Activated T-helper 17 cell treated with anti-CD3 and anti-CD28 coated beads, Interleukin-2, amount 50 U/mL, for 72 hours (primary cell): ENCODE measurements at regions not wholly inside any gene's neighbourhood (a gene's known extent, or its start where the extent isn't known, plus 50 kb on each side); places are given as distances from the start of the nearest gene placed in this dataset.
"Not testable (repeated sequence)": the region's sequence is repeated elsewhere in the genome, so short reads cannot be mapped to it uniquely, and the experiment has no call there.

Experiments used
- ATAC-seq: fragments of 150-1000 bp; cut with Tn5 transposase; replicated peaks from 2 replicates; pipeline ENCODE4 v1.10.0; 2021; ENCODE audit warnings: mild to moderate bottlenecking, moderate library complexity
- H3K27ac Mint-ChIP-seq: one replicate; pipeline ENCODE4 v1.8.0; 2022; ENCODE audit warnings: mixed read lengths
- H3K27me3 Mint-ChIP-seq: one replicate; pipeline ENCODE4 v1.8.0; 2022; ENCODE audit warnings: mixed read lengths
- H3K36me3 Mint-ChIP-seq: one replicate; pipeline ENCODE4 v1.8.0; 2022; ENCODE audit warnings: low read depth, mild to moderate bottlenecking, mixed read lengths
- H3K4me1 Mint-ChIP-seq: one replicate; pipeline ENCODE4 v1.8.0; 2022; ENCODE audit warnings: mixed read lengths
- H3K4me3 Mint-ChIP-seq: one replicate; pipeline ENCODE4 v1.8.0; 2022; ENCODE audit warnings: mild to moderate bottlenecking, mixed read lengths
- H3K9me3 Mint-ChIP-seq: one replicate; pipeline ENCODE4 v1.8.0; 2022; ENCODE audit warnings: mixed read lengths

DNA sequence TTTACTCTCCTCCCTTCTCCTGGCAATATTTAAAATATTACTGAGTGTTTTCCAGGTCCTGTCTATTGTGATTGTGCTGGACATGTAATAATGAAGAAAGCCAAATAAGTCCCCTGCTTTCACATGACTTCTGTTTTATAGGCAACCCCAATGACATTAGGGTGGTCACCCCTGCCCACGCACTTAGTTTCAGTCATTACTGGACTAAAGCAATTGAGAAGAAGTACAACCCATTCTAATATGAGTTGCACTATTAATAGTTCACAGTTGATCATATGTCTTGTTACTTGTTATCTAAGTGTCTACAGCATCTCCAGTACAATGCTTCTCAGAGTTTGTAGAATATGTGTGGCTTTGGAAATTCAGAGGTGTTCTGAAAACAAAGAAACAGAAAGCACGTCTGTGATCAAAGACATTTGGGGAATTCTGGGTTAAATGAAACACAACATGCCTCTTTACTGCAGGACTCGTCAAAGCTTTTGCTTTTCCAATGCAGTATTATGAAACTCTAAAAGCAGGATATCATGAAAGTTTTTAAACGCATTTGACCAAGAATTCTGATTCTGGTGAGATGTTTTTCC, 789.5 kb downstream of the DHX35 start:
- no peaks in the 10 kb centered on the region for H3K27me3 Mint-ChIP-seq
- H3K9me3 Mint-ChIP-seq, result peaks cover 13% of the 10 kb centered on the region
- no peak overlapping the region for H3K4me3 Mint-ChIP-seq
- no peak overlapping the region for H3K27ac Mint-ChIP-seq
- no peaks in the 10 kb centered on the region for H3K36me3 Mint-ChIP-seq
- ATAC-seq, result no peak
- H3K4me1 Mint-ChIP-seq, result no peaks in the 10 kb centered on the region

DNA sequence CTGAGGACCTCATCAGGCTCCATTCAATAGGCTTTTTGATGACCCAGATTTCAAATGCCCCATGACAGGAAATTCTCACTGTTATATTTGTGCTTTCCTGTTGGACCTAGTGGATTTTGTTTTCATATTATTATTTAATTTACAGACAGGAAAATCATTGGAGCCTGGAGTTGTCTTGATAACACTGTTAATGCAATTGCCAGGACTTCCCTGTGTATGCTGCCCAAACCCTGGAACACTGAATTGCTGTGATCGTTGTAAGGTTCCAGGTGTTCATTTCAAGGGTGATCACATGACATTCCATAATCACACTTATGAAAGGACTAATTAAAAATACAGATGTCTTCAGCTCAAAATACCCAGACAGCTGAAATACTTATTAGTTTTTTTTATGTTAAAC, 783.2 kb downstream of the DHX35 start:
- H3K9me3 Mint-ChIP-seq, result peaks cover 13% of the 10 kb centered on the region
- H3K27ac Mint-ChIP-seq, result no peak overlapping the region
- no peaks in the 10 kb centered on the region for H3K4me1 Mint-ChIP-seq
- no peak overlapping the region for H3K4me3 Mint-ChIP-seq
- ATAC-seq, result no peak
- no peaks in the 10 kb centered on the region for H3K36me3 Mint-ChIP-seq
- H3K27me3 Mint-ChIP-seq, result peaks cover 3% of the 10 kb centered on the region

DNA sequence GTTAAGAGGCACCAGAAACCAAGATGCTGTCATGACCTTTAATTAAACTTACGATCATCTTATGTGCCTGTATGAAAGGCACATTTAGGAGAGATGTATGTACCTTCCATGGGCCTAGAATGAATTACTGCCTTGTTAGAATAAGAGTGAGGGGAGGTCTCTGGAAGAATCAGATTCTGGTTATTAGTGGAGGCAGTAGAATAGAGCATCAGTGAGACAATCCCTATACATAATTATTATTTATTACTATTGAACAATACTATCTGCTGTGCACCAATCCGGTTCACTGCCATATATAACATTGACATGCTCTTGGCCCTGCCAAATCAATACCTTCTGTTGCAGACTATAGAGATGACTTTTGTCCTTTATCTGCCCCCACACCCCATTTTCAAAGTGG, 776.5 kb downstream of the DHX35 start:
- Mint-ChIP-seq H3K4me3 (no peak overlapping the region), H3K36me3 (no peaks in the 10 kb centered on the region)
- no peak for ATAC-seq

DNA sequence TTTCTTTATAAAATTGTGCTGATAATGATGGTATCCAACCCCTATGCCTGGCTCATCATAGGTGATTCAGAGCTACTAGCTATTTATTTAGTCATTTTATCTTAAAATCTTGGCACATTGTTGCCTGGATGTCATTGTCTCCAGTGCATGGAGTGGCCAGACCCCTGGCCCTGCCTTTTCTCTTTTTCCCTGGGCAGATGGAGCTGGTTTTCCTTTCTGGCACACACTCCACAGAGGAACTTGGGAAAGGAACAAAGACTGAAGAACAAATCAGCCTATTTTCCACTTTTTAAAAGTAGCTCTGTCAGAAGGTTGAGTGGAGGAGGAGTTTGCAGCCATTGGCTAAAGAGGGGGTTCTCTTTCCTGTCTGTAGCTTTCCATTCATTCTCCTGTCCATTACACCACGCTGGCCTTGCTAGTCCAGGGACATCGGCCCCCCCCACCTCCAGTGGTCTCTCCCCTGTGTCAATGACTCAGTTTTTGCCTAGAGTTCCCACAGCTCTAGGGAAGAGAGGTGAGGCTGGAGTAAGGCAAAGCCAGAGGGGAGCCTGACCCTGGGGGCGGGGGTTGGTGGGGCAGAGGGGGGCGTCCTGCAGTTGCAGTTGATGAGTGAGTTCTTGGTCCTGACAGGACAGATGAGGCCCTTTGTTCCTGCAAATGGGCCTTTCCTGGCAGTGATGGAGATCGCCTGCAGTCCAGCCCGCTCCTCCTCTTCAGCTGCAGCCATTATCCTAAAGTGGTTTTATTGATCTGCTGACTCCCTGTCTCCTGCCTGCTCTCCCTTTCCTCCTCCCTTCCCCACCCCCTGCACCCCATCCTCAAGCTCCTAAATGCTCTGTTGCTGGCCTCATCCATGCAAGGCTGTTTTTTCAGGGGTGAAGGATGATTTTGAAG, 774.5 kb downstream of the DHX35 start:
- no peaks in the 10 kb centered on the region for H3K4me1 Mint-ChIP-seq
- no peak for ATAC-seq
- H3K27me3 Mint-ChIP-seq, result no peaks in the 10 kb centered on the region
- H3K36me3 Mint-ChIP-seq, result no peaks in the 10 kb centered on the region
- peaks cover 7% of the 10 kb centered on the region for H3K9me3 Mint-ChIP-seq
- H3K4me3 Mint-ChIP-seq, result no peak overlapping the region
- no peak overlapping the region for H3K27ac Mint-ChIP-seq

More for the DNA sequence above, 776.5 kb downstream of the DHX35 start:
- Mint-ChIP-seq H3K9me3 (peaks cover 4% of the 10 kb centered on the region), H3K4me1 (no peaks in the 10 kb centered on the region), H3K27ac (no peak overlapping the region), H3K27me3 (peaks cover 3% of the 10 kb centered on the region)

DNA sequence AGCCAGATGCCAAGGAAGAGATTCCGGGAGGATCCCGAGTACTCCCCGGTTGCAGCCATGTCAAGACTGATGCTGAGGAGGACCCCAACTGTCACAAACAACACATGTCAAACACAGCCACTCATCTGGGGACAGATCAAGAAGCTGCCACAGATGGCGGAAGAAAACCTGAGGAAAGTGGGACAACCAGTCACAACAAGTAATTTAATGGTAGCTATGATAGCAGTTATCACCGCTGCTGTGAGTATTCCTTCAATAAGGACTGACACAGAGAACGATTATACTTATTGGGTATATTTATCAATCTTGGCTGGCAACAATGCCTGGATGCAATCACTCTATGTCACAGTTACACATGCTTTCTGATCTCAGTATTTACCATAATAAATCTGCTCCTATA, 763.4 kb downstream of the DHX35 start:
- ATAC-seq, H3K36me3 Mint-ChIP-seq, H3K27me3 Mint-ChIP-seq, H3K4me1 Mint-ChIP-seq, H3K4me3 Mint-ChIP-seq, H3K27ac Mint-ChIP-seq: not testable (repeated sequence)
- H3K9me3 Mint-ChIP-seq, result peaks cover 29% of the 10 kb centered on the region

DNA sequence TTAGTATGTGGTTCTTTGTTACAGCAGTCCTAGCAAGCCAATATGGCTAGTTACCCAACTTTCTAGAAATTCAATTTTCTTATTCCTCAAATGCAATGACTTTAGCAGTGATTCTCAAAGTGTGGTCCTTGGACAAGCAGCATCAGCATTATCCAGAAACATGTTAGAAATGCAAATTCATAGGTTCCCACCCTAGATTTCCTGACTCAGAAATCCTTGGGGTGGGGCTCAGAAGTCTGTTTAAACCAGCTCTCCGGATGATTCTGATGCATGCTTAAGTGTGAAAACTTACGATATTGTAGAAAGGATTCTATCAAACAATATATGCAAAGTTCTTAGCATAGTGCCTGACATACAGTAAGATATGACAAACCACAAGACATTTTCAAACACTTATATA, 757.1 kb downstream of the DHX35 start:
- Mint-ChIP-seq H3K4me1 (no peaks in the 10 kb centered on the region), H3K36me3 (no peaks in the 10 kb centered on the region), H3K9me3 (peaks cover 8% of the 10 kb centered on the region), H3K4me3 (no peak overlapping the region), H3K27me3 (no peaks in the 10 kb centered on the region), H3K27ac (no peak overlapping the region)
- ATAC-seq, result no peak

DNA sequence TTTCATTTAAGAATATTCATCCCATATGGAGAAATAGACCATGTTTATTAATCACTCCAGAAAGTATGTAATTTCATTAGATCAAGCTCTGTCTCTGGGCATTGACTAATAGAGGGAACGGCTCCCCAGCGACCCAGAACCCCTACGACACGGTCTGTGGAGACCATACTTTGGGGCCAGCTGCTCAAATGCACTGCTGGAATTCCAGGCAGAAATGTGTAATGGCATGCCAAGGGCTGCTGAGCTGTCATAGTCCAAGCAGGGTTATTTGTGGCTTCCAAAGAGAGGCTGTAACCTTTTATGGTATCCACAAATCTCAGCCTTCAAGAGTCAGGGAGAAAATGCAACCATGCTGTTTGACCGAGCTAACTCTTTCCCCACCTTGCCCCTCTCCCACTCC, 755.8 kb downstream of the DHX35 start:
- H3K36me3 Mint-ChIP-seq, result no peaks in the 10 kb centered on the region
- H3K4me1 Mint-ChIP-seq, result no peaks in the 10 kb centered on the region
- no peak overlapping the region for H3K27ac Mint-ChIP-seq
- peaks cover 10% of the 10 kb centered on the region for H3K9me3 Mint-ChIP-seq
- no peak overlapping the region for H3K4me3 Mint-ChIP-seq
- H3K27me3 Mint-ChIP-seq, result no peaks in the 10 kb centered on the region
- no peak for ATAC-seq

DNA sequence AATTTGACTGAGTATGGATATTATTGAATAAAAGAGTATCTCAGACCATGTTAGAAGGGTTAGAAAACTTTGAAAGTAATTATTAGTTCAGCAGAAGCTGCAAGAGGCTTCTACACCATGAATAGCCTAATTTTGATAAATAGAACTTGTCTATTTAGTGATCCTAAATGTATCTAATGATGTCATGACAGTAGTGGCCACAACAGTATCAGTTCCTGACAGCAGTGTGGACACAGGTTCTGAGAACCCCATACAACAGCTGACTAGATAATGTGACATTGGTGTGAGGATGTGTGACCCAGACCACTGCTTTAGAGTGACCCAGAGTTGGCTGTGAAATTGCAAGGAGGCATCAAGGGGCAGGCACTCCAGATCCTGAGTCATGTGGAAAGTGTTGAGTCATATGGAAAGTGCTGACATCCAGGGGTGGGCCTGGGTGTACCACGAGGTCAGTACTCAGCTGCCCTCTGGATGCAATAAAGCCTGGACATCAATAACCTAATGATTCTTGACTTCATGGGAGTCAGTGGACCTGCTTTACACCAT, 754.7 kb downstream of the DHX35 start:
- Mint-ChIP-seq H3K4me1 (no peaks in the 10 kb centered on the region), H3K9me3 (peaks cover 7% of the 10 kb centered on the region), H3K36me3 (no peaks in the 10 kb centered on the region), H3K4me3 (no peak overlapping the region), H3K27ac (no peak overlapping the region), H3K27me3 (peaks cover under 1% of the 10 kb centered on the region)
- ATAC-seq, result no peak

DNA sequence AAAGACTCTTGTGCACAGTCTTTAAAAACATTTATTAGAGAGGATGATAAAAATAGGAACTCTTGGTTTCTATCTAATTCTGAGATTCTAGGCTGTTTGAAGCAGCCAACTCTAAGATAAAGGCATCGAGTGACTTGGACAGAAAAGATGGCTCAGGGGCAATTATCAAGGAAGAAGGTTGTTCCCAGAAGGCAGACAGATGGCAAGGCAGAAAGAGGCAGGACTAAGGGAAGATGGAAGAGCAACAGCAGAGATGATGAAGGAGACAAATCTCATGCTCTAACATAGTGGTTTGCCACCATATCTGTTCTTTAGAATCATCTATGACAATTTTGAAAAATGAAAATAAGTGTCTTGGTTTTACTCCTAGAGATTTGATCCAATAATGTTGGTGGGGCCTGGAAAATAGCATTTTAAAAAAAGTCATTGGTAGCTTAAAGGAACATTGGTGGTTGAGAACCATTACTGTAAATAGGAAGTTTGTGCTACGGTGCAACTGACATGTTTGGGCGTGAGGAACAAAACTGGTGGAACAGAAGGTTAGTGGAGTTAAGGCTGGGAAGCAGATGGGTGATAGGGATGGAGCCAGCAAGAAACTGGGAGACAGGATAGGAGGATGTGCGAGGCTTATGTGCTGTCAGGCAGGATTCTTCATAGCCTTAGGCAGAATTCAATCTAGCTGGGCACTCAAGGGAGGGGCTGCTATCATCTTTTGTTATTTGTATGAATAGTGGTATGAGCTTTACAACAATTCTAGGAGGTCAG, 751.1 kb downstream of the DHX35 start:
- Mint-ChIP-seq H3K4me1 (no peaks in the 10 kb centered on the region), H3K4me3 (no peak overlapping the region), H3K27ac (no peak overlapping the region), H3K9me3 (peaks cover 6% of the 10 kb centered on the region), H3K27me3 (peaks cover 3% of the 10 kb centered on the region), H3K36me3 (no peaks in the 10 kb centered on the region)
- ATAC-seq, result no peak

DNA sequence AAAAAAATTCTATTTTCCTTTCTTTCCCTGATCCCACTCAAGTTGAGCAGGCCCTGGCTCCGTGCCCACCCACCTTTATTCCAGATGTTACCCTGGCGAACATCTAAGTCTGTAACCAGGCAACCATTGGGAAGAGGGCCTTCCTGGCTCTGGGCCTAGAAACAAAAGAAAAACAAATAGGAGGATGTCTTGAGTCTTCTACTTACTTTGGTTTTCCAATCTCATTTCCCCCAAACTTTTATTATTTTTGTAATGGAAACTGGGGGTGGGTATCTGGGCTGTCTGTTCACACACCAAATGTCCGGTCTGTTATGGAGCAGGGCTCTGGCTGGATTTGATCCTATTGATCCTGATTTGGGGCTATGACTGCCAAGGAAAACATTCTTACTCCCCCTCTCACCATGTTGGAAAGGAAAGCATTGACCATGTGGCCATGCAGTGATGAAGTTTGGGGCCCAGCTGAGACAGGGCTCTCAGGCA, 744.1 kb downstream of the DHX35 start:
- H3K9me3 Mint-ChIP-seq, result no peaks in the 10 kb centered on the region
- no peaks in the 10 kb centered on the region for H3K36me3 Mint-ChIP-seq
- no peak overlapping the region for H3K4me3 Mint-ChIP-seq
- H3K27ac Mint-ChIP-seq, result no peak overlapping the region
- no peak for ATAC-seq
- H3K27me3 Mint-ChIP-seq, result no peaks in the 10 kb centered on the region
- H3K4me1 Mint-ChIP-seq, result no peaks in the 10 kb centered on the region

DNA sequence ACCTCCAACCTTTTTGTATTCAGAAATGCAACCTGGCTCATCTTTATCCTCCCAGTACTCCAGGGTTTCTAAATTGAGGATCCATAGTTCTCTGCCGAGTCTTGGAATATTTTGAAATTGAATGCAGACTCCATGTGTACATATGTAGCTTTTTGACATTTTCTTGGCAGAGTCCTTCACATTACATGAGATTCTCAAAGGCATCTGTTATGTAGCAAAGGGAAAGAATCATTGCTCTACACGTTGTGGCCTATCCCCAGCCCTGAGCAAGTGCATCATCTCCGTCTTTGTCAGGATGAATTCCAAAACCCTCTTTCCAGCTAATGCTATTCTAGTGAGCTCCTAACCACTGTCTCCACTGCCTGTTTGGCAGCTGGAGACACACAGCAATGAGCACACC, 742.9 kb downstream of the DHX35 start:
- no peak for ATAC-seq
- Mint-ChIP-seq H3K4me1 (no peaks in the 10 kb centered on the region), H3K4me3 (no peak overlapping the region), H3K27ac (no peak overlapping the region), H3K27me3 (peaks cover 4% of the 10 kb centered on the region), H3K36me3 (no peaks in the 10 kb centered on the region), H3K9me3 (peaks cover 4% of the 10 kb centered on the region)

DNA sequence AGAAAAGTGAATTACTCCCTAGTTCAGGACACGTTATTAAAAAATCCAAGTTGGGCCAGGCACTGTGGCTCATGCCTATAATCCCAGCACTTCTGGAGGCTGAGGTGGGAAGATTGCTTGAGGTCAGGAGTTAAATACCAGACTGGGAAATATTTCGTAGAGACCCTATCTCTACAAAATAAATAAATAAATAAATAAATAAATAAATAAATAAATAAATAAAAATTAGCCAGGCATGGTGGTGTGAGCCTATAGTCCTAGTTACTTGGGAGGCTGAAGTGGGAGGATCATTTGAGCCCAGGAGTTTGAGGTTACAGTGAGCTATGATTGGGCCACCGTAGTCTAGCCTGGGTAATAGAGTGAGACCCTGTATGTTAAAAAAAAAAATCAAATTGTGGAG, 741.2 kb downstream of the DHX35 start:
- H3K4me3 Mint-ChIP-seq, H3K9me3 Mint-ChIP-seq, H3K4me1 Mint-ChIP-seq, H3K36me3 Mint-ChIP-seq, H3K27ac Mint-ChIP-seq, ATAC-seq, H3K27me3 Mint-ChIP-seq: not testable (repeated sequence)

DNA sequence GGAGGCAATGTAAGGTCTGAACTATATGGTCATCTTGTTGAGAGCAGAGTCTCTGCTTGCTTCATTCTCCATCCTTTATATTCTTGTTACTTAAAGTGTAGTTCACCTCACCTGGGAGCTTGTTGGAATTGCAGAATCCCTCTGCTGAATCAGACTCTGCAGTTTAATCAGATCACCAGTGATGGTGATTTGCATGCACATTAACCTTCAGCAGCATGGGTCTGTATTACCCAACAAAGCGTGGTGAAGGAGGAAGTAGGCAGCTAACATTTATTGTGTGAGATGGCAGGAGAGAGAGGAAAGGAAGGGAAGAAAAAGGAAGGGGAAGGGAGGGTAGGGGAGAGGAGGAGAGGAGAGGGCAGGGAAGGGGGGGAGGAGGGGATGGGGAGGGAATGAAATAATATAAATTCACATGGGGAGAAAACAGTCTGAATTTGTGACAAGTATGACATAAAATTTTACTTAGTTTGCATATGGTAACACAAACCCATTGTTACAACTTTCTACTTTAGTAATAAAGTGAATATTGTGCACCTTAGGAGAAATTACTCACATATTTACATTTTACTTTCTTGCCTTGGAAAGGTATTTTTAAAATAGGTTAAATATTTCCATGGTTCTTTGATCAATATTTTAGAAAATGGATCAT, 740.7 kb downstream of the DHX35 start:
- no peak overlapping the region for H3K27ac Mint-ChIP-seq
- H3K4me3 Mint-ChIP-seq, result no peak overlapping the region
- ATAC-seq, result no peak
- H3K27me3 Mint-ChIP-seq, result peaks cover 4% of the 10 kb centered on the region
- peaks cover 4% of the 10 kb centered on the region for H3K9me3 Mint-ChIP-seq
- H3K36me3 Mint-ChIP-seq, result no peaks in the 10 kb centered on the region
- no peaks in the 10 kb centered on the region for H3K4me1 Mint-ChIP-seq

DNA sequence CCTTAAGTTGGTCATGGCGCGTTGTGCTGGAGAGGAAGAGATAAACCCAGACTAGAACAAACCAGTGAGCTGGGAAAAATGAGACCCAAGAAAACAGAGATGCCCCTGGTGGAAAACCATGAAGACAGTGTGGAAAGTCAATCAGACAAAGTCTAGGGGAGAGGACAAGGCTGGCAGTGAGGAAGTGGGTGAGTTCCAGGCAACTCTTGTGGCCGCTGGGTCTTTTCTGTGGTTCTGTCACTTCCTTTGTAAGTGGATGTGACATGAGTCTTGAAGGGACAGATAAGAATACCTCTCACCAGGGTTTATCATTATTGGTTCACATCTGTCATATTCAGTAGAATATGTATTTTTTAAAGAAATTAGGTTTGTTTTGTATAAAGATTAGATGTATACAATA, 738.4 kb downstream of the DHX35 start:
- H3K27me3 Mint-ChIP-seq, result peaks cover 4% of the 10 kb centered on the region
- no peaks in the 10 kb centered on the region for H3K36me3 Mint-ChIP-seq
- no peak for ATAC-seq
- peaks cover 4% of the 10 kb centered on the region for H3K9me3 Mint-ChIP-seq
- no peak overlapping the region for H3K4me3 Mint-ChIP-seq
- no peak overlapping the region for H3K27ac Mint-ChIP-seq
- H3K4me1 Mint-ChIP-seq, result no peaks in the 10 kb centered on the region
